T-cell (primary cell): ENCODE measurements at regions not wholly inside any gene's neighbourhood (a gene's known extent, or its start where the extent isn't known, plus 50 kb on each side); places are given as distances from the start of the nearest gene placed in this dataset.
A peak's percentile ranks its signal among the peaks of the same experiment; 100 is the strongest.

Source experiments
- ATAC-seq, 4 experiments: fragments of 200-7000 bp in 3 of 4; fragments of 150-1000 bp in 1 of 4; cut with Tn5 transposase; replicated peaks in 1 of 4; 1 replicate in 3 of 4; 2 replicates in 1 of 4; pipeline ENCODE4 v1.10.0; 2021; ENCODE audit warnings: moderate library complexity in 3 of 4, mild to moderate bottlenecking in 2 of 4, moderate number of reproducible peaks in 1 of 4
- CTCF ChIA-PET, 2 donors: fragments of 300-600 bp; sonication (Branson Sonifier 250); formaldehyde crosslinking; loops; one replicate each; lab custom pipeline; 2022; ENCODE audit warnings: antibody characterized with exemption in 2 of 2; lab: Charles Lee
- POLR2A ChIA-PET, 2 donors: fragments of 300-600 bp; sonication (Branson Sonifier 250); formaldehyde crosslinking; loops; one replicate each; lab custom pipeline; 2022; ENCODE audit warnings: antibody characterized with exemption in 2 of 2; lab: Charles Lee
- DNase-seq, 35 experiments: peaks; one replicate each; pipeline versions ENCODE4 v3.0.0 to v3.0.0-alpha.2; 2013 to 2023
- H3K27ac ChIP-seq: one replicate; pipeline ENCODE4 v1.5.1; 2013; ENCODE audit warnings: low read length
- H3K27me3 ChIP-seq, 2 experiments: replicated peaks in 1 of 2; 1 replicate in 1 of 2; 2 replicates in 1 of 2; pipeline versions ENCODE4 v1.6.1 to v1.7.0; 2013; ENCODE audit warnings: low read length in 1 of 2, mixed read lengths in 1 of 2; ENCODE audit not compliant: control insufficient read depth in 2 of 2, insufficient read depth in 2 of 2; ENCODE audit errors: extremely low read depth in 1 of 2
- H3K36me3 ChIP-seq, 2 donors: 1 replicate in 1 of 2; 2 replicates in 1 of 2; pipeline versions ENCODE4 v1.6.1 to v1.7.0; 2013; ENCODE audit warnings: low read length in 1 of 2; ENCODE audit not compliant: control insufficient read depth in 2 of 2, insufficient read depth in 1 of 2; ENCODE audit errors: extremely low read depth in 1 of 2
- H3K4me1 ChIP-seq, 2 experiments: 1 replicate in 1 of 2; 2 replicates in 1 of 2; pipeline versions ENCODE4 v1.6.1 to v1.7.0; 2013; ENCODE audit warnings: low read length in 2 of 2, mixed read lengths in 1 of 2; ENCODE audit not compliant: insufficient read depth in 2 of 2, control insufficient read depth in 1 of 2; ENCODE audit errors: extremely low read depth in 1 of 2
- H3K4me3 ChIP-seq, 2 donors: 1 replicate in 1 of 2; 2 replicates in 1 of 2; pipeline versions ENCODE4 v1.5.1 to v1.7.0; 2013; ENCODE audit warnings: mild to moderate bottlenecking in 2 of 2, low read length in 1 of 2, moderate library complexity in 1 of 2; ENCODE audit not compliant: control insufficient read depth in 1 of 2; ENCODE audit errors: extremely low read depth in 1 of 2
- H3K9me3 ChIP-seq: 2 replicates; pipeline ENCODE4 v1.7.0; 2013
- H3K27ac Mint-ChIP-seq, 2 donors: one replicate each; pipeline ENCODE4 v1.8.0; 2020 to 2021; ENCODE audit warnings: mild to moderate bottlenecking in 2 of 2, mixed read lengths in 2 of 2
- H3K27me3 Mint-ChIP-seq, 2 donors: one replicate each; pipeline ENCODE4 v1.8.0; 2021 to 2022; ENCODE audit warnings: mixed read lengths in 2 of 2
- H3K36me3 Mint-ChIP-seq: one replicate; pipeline ENCODE4 v1.8.0; 2021; ENCODE audit warnings: mixed read lengths
- H3K4me1 Mint-ChIP-seq, 3 donors: one replicate each; pipeline ENCODE4 v1.8.0; 2020 to 2022; ENCODE audit warnings: mixed read lengths in 3 of 3, mild to moderate bottlenecking in 1 of 3
- H3K4me3 Mint-ChIP-seq, 3 donors: one replicate each; pipeline ENCODE4 v1.8.0; 2020 to 2022; ENCODE audit warnings: mild to moderate bottlenecking in 3 of 3, mixed read lengths in 3 of 3, moderate library complexity in 3 of 3
- H3K9me3 Mint-ChIP-seq, 3 donors: one replicate each; pipeline ENCODE4 v1.8.0; 2020 to 2022; ENCODE audit warnings: mixed read lengths in 3 of 3
- WGBS: methylation state at CpG from one replicate; pipeline ENCODE4 v1.1.5; 2013; ENCODE audit warnings: missing lambda C conversion rate; ENCODE audit not compliant: insufficient coverage; 5-methylcytosine and 5-hydroxymethylcytosine counted together

DNA sequence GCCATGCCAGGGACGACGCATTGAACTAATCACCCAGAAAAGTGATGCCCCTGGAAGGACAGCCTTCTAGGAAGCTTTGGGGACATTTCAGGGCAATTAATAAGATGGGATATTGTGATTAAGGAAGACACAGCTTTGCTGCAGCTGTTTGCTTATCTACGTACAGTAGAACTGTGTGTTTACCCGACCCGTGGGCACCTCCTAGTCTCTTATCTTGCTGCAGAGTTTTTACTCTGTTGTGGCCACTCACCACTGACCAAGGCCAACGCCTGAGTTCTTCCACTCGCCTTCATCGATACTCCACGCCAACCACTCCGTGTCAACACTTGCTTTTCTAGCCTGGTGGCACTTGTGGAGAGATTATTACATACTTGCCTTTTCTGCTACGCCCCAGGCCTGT is 105.9 kb upstream of the MLN start:
- 94% methylated on average over 11 of the region's 11 CpGs for whole genome bisulfite sequencing
- no peaks in the 10 kb centered on the region for H3K9me3 ChIP-seq
- H3K4me1 ChIP-seq, result peaks cover 37 to 95% of the 10 kb centered on the region in 2 experiments
- ATAC-seq (no peak), DNase-seq (no peak)
- Mint-ChIP-seq H3K9me3 (no peaks in the 10 kb centered on the region), H3K27me3 (no peaks in the 10 kb centered on the region), H3K4me3 (no peak overlapping the region), H3K36me3 (no peaks in the 10 kb centered on the region), H3K27ac (peak overlapping the region; percentile 37 to 68), H3K4me1 (peaks cover 76 to 88% (median 86%) of the 10 kb centered on the region in 3 donors)
- ChIA-PET CTCF (no interaction called here), POLR2A (no interaction called here)
- no peaks in the 10 kb centered on the region for H3K27me3 ChIP-seq
- no peak overlapping the region for H3K4me3 ChIP-seq
- no peaks in the 10 kb centered on the region for H3K36me3 ChIP-seq
- no peak overlapping the region for H3K27ac ChIP-seq

DNA sequence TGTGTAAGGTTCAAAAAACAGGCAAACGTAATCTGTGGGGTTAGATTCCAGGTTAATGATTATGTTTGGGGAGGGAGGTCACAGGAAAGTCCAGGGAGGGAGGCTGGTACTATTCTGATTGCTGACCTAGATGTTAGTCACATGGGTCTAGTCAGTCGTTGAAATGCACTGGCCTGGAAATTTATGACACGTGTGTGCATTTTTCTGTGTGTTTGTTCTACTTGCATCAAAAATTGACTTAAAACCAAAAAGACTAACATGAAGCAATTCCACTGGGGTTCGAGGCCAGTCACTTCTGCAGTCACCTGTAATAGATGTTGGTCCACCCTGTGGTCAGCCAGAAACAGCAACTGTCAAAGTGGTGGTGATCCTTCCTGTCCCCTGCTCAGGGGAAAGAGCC is 104.2 kb upstream of the MLN start:
- Mint-ChIP-seq H3K36me3 (no peaks in the 10 kb centered on the region), H3K9me3 (no peaks in the 10 kb centered on the region), H3K4me1 (peaks cover 76 to 89% (median 86%) of the 10 kb centered on the region in 3 donors), H3K27ac (peak overlapping the region; percentile 46 to 92), H3K4me3 (peak overlapping the region in 1 of 3 donors; percentile 68), H3K27me3 (no peaks in the 10 kb centered on the region)
- ChIA-PET CTCF (no interaction called here), POLR2A (no interaction called here)
- H3K27me3 ChIP-seq, result no peaks in the 10 kb centered on the region
- H3K36me3 ChIP-seq, result no peaks in the 10 kb centered on the region
- no peak for ATAC-seq
- no peak for DNase-seq
- no peak overlapping the region for H3K27ac ChIP-seq
- 86% methylated on average over 1 of the region's 4 CpGs for WGBS
- H3K9me3 ChIP-seq, result no peaks in the 10 kb centered on the region
- H3K4me3 ChIP-seq, result no peak overlapping the region
- H3K4me1 ChIP-seq, result peaks cover 37 to 95% of the 10 kb centered on the region in 2 experiments

DNA sequence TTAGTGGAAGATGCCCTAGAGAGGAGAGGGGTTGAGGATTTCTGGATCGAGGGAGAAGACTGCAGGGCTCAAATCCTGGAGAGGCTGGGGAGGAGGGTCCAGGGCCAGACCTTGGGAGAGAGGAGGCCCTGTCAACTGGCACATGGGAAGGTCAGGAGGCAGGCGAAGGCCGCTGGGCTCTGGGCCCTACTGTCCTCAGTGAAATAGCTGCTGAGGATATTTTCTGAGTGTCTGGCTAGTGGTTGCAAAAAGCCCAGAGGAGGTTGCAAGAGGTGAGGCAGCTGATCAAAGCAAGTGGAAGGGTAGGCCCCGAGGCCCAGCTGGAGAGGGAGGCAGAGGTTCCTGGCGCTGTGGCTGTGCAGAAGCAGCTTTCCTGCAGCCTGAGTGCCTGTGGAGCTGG is 103.4 kb upstream of the MLN start:
- H3K9me3 Mint-ChIP-seq, result no peaks in the 10 kb centered on the region
- WGBS, result 79% methylated on average over 5 of the region's 5 CpGs
- POLR2A ChIA-PET, result interaction anchor here in 1 of 2 donors (0.6 kb wide), 1 partner anchor 25 kb away, joined by 9 read pairs; no protein-coding TSS in a partner anchor

DNA sequence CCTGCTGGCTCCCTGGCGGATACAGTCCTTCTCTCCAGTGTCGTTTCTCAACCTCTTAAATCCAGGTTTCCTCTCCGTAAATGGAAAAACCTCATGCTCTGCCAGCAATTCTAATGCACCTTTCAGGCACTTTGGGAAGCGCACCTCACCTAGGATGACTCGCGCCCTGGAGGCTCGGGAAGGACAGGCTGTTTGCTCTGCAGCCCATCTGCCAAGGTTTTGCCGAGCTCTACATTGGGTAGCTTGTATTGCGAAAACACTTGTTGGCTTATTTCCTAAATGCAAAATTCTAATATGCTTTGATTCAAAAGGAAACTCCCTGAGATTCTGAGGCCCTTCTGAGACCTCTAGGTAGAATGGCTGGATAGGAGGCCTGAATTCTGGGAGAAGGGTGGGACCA is 102.6 kb upstream of the MLN start:
- DNase-seq (no peak), ATAC-seq (no peak)
- Histone ChIP-seq H3K4me1 (peaks cover 37 to 85% of the 10 kb centered on the region in 2 experiments), H3K9me3 (no peaks in the 10 kb centered on the region), H3K4me3 (no peak overlapping the region), H3K27me3 (no peaks in the 10 kb centered on the region), H3K27ac (peak overlapping the region; percentile 82), H3K36me3 (no peaks in the 10 kb centered on the region)
- POLR2A ChIA-PET, result interaction anchor here in 1 of 2 donors (1.0 kb wide), 1 partner anchor 9 kb away, joined by 3 read pairs; no protein-coding TSS in a partner anchor
- Mint-ChIP-seq H3K9me3 (no peaks in the 10 kb centered on the region), H3K4me3 (peak overlapping the region in 1 of 3 donors; percentile 68), H3K27me3 (no peaks in the 10 kb centered on the region), H3K36me3 (no peaks in the 10 kb centered on the region), H3K4me1 (peaks cover 73 to 89% (median 86%) of the 10 kb centered on the region in 3 donors), H3K27ac (peak overlapping the region; percentile 92 to 96)
- CTCF ChIA-PET, result no interaction called here
- WGBS, result 92% methylated on average over 8 of the region's 9 CpGs

More for the DNA sequence above, 103.4 kb upstream of the MLN start:
- Histone ChIP-seq H3K36me3 (no peaks in the 10 kb centered on the region), H3K4me1 (peaks cover 37 to 92% of the 10 kb centered on the region in 2 experiments), H3K27me3 (no peaks in the 10 kb centered on the region), H3K27ac (peak overlapping the region; percentile 26), H3K4me3 (no peak overlapping the region), H3K9me3 (no peaks in the 10 kb centered on the region)
- Mint-ChIP-seq H3K36me3 (no peaks in the 10 kb centered on the region), H3K27ac (peak overlapping the region; percentile 92 to 96), H3K4me1 (peaks cover 79 to 89% (median 87%) of the 10 kb centered on the region in 3 donors), H3K27me3 (no peaks in the 10 kb centered on the region), H3K4me3 (peak overlapping the region in 1 of 3 donors; percentile 68)
- no peak for ATAC-seq
- CTCF ChIA-PET, result interaction anchor here (0.7 kb wide), 2 partner anchors 25 to 373 kb away, joined by 3 read pairs; no protein-coding TSS in a partner anchor
- no peak for DNase-seq

DNA sequence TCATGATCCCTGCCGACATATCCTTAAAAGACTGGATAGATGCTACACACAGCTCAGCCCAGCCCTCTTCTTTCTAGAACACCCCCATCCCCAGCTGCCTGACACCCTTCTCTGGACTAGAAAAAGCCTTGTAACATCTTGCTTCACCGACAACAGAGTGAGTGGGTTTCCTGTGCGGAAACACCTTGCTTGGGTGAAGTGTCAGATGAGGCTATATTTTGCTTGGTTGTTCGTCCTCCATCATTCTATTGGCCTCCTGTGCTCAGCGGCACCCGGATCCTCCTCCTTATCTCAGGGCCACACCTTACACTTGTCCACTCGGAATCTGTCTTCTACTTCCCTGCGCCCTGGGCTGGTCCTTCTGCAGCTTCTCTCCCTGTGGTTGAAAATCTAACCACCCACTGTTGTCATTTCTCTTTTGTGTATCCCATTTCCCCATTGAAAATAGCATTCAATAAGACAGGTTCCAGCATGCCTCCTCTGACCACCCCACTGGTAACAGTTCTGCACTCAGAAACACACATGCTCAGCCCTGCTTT is 101.3 kb upstream of the MLN start:
- Histone ChIP-seq H3K4me1 (peaks cover 37 to 74% of the 10 kb centered on the region in 2 experiments), H3K4me3 (peak overlapping the region; percentile 12 to 28), H3K9me3 (no peaks in the 10 kb centered on the region), H3K27me3 (no peaks in the 10 kb centered on the region), H3K27ac (peak overlapping the region; percentile 82), H3K36me3 (no peaks in the 10 kb centered on the region)
- Mint-ChIP-seq H3K4me1 (peaks cover 75 to 93% (median 85%) of the 10 kb centered on the region in 3 donors), H3K27ac (peak overlapping the region; percentile 92 to 96), H3K36me3 (no peaks in the 10 kb centered on the region), H3K27me3 (no peaks in the 10 kb centered on the region), H3K9me3 (no peaks in the 10 kb centered on the region), H3K4me3 (peak overlapping the region; percentile 42 to 68 (median 45))
- ChIA-PET POLR2A (interaction anchor here (0.5 to 0.9 kb wide), 3 partner anchors 7 to 520 kb away, joined by 6 to 8 read pairs (median 6); no protein-coding TSS in a partner anchor), CTCF (interaction anchor here in 1 of 2 donors (1.2 to 1.8 kb wide), 2 partner anchors 10 to 11 kb away, joined by 3 to 7 read pairs; no protein-coding TSS in a partner anchor)
- ATAC-seq, result peak; percentile 79 to 82 (median 82)
- 10% methylated on average over 2 of the region's 8 CpGs for WGBS
- DNase-seq, result peak; percentile 25 to 82 (median 59)

DNA sequence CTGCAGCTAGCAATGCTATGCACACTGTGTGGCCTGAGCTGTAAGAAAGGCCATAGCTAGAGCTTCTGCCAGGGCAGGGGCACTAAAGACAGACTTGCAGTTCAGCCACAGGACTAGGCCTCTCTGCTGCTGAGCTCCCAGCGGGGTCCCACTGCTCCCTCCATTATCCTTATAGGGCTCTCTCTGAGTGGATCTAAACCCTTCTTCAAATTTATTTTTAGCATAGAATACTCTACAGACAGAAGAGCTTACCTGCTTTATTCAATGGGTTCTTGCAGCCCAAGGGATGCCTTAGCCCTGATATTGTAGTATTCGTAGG is 100.9 kb upstream of the MLN start:
- CTCF ChIA-PET, result interaction anchor here in 1 of 2 donors (1.2 to 1.8 kb wide), 2 partner anchors 10 to 11 kb away, joined by 3 to 7 read pairs; no protein-coding TSS in a partner anchor
- DNase-seq, result no peak
- H3K4me3 ChIP-seq, result peak overlapping the region in 1 of 2 donors; percentile 28
- H3K27me3 Mint-ChIP-seq, result no peaks in the 10 kb centered on the region
- peak overlapping the region; percentile 82 for H3K27ac ChIP-seq
- peak overlapping the region; percentile 92 to 96 for H3K27ac Mint-ChIP-seq
- H3K36me3 Mint-ChIP-seq, result no peaks in the 10 kb centered on the region
- no peaks in the 10 kb centered on the region for H3K9me3 ChIP-seq
- H3K4me1 Mint-ChIP-seq, result peaks cover 71 to 90% (median 81%) of the 10 kb centered on the region in 3 donors
- H3K9me3 Mint-ChIP-seq, result no peaks in the 10 kb centered on the region
- H3K4me3 Mint-ChIP-seq, result peak overlapping the region; percentile 42 to 68 (median 45)
- 11% methylated on average over 1 of the region's 2 CpGs for WGBS
- ATAC-seq, result peak in 3 of 4 experiments; percentile 18 to 48 (median 45)
- H3K4me1 ChIP-seq, result peaks cover 37 to 72% of the 10 kb centered on the region in 2 experiments
- no peaks in the 10 kb centered on the region for H3K36me3 ChIP-seq
- no peaks in the 10 kb centered on the region for H3K27me3 ChIP-seq
- POLR2A ChIA-PET, result interaction anchor here (0.5 to 0.9 kb wide), 4 partner anchors 8 to 520 kb away, joined by 3 to 8 read pairs (median 6); no protein-coding TSS in a partner anchor
